Lower leg skin (tissue), 3 donors: ENCODE measurements at regions not wholly inside any gene's neighbourhood (a gene's known extent, or its start where the extent isn't known, plus 50 kb on each side); places are given as distances from the start of the nearest gene placed in this dataset.

Source experiments
- CTCF ChIP-seq, 3 donors: fragments of 450-650 bp; IDR thresholded peaks; one replicate each; pipeline ENCODE4 v1.5.1; 2016; ENCODE audit warnings: antibody characterized with exemption in 3 of 3, mild to moderate bottlenecking in 3 of 3, moderate library complexity in 2 of 3
- POLR2A ChIP-seq, 2 donors: fragments of 450-650 bp; IDR thresholded peaks; one replicate each; pipeline ENCODE4 v1.6.1; 2016 to 2017; ENCODE audit warnings: antibody characterized with exemption in 2 of 2, mild to moderate bottlenecking in 1 of 2, moderate library complexity in 1 of 2

GRCh38 chr1:203996126-203996525 is 76.8 kb upstream of the SOX13 start:
- TF ChIP-seq POLR2A (IDR thresholded peaks at IDR 0.05) (no peak), CTCF (IDR thresholded peaks at IDR 0.05) (no peak)
